Dendritic cell treated with granulocyte-macrophage colony-stimulating factor and Interleukin-4, amounts not matched to agents 40 ng/mL and 50 ng/mL, for 4 days (primary cell): ENCODE measurements at regions not wholly inside any gene's neighbourhood (a gene's known extent, or its start where the extent isn't known, plus 50 kb on each side); places are given as distances from the start of the nearest gene placed in this dataset.

Source experiments
- H3K27ac Mint-ChIP-seq: one replicate; pipeline ENCODE4 v1.8.0; 2022; ENCODE audit warnings: mild to moderate bottlenecking, mixed read lengths
- H3K27me3 Mint-ChIP-seq: one replicate; pipeline ENCODE4 v1.8.0; 2022; ENCODE audit warnings: mild to moderate bottlenecking, mixed read lengths
- H3K36me3 Mint-ChIP-seq: one replicate; pipeline ENCODE4 v1.8.0; 2022; ENCODE audit warnings: low read depth, mixed read lengths
- H3K4me1 Mint-ChIP-seq: one replicate; pipeline ENCODE4 v1.8.0; 2022; ENCODE audit warnings: low read depth, mixed read lengths
- H3K4me3 Mint-ChIP-seq: one replicate; pipeline ENCODE4 v1.8.0; 2022; ENCODE audit warnings: mild to moderate bottlenecking, moderate library complexity, mixed read lengths
- H3K9me3 Mint-ChIP-seq: one replicate; pipeline ENCODE4 v1.8.0; 2022; ENCODE audit warnings: mixed read lengths
- intact Hi-C: fragments of 100-400 bp; cut with micrococcal nuclease; formaldehyde crosslinking; loops from one replicate; pipeline ENCODE4 v1.15.0; 2022

DNA sequence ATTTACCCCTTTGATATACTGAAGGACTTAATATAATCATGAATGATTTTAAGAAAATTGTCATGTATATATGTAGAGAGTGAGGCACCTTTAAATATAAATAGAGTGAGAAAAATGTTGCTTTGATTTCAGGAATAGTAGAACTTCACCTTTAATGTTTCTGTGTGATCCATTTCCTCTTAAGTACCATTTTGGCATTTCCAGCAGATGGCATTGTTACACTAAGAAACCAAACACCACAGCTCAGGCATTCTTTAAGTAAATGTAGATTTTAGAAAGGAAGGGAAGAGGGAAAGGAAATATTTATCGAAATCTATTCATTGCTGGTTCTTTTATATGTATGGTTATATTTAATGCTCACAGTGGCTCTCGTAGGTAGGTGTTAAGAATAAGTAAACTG, 556.7 kb upstream of the FBXO33 start:
- H3K27ac Mint-ChIP-seq = no peak overlapping the region
- intact Hi-C loops = no loop called here
- no peaks in the 10 kb centered on the region for H3K27me3 Mint-ChIP-seq
- H3K4me1 Mint-ChIP-seq = no peaks in the 10 kb centered on the region
- H3K36me3 Mint-ChIP-seq = no peaks in the 10 kb centered on the region
- no peaks in the 10 kb centered on the region for H3K9me3 Mint-ChIP-seq
- H3K4me3 Mint-ChIP-seq = no peak overlapping the region

DNA sequence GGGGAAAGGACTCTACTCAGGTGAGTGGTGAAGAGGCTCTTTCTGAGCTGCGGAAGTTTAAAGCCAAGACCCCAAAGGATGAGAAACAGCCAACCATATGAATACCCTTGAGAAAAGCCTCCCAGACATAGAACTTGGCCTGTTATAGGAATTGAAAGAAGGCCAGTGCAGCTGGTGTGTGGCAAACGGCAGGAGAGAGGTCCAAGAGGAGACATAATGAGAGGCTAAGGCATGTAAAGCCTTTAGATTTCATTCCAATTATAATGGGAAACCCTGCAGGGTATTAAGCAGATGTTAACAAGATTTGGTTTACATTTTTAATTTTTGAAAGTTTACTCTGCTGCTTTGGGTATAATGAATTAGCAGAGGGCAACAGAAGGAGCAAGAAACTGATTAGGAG, 552.1 kb upstream of the FBXO33 start:
- Mint-ChIP-seq H3K27ac (no peak overlapping the region), H3K36me3 (no peaks in the 10 kb centered on the region), H3K4me3 (no peak overlapping the region), H3K27me3 (no peaks in the 10 kb centered on the region), H3K9me3 (no peaks in the 10 kb centered on the region), H3K4me1 (no peaks in the 10 kb centered on the region)
- intact Hi-C loops = no loop called here

DNA sequence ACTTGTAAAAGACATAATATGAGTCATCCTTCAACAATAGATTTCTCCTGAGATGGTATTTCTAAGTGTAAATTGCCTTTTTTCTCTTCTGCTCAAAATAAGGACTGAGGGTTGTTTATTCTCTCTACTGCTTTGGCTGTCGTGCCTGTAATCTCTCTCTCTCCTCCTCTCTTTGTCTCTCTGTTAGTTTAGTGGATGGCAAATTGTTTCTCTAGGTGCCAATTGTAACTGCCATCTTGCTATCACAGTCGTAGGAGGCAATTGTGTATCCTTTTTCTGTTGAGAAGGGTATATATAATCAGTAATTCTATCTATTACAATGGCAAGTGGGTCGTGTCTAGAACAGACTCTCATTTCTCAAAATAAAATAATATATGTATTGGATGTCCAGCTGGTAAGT, 545.0 kb upstream of the FBXO33 start:
- Mint-ChIP-seq H3K9me3 (no peaks in the 10 kb centered on the region), H3K27ac (no peak overlapping the region), H3K27me3 (no peaks in the 10 kb centered on the region), H3K4me1 (no peaks in the 10 kb centered on the region), H3K36me3 (no peaks in the 10 kb centered on the region), H3K4me3 (no peak overlapping the region)
- intact Hi-C loops = no loop called here

DNA sequence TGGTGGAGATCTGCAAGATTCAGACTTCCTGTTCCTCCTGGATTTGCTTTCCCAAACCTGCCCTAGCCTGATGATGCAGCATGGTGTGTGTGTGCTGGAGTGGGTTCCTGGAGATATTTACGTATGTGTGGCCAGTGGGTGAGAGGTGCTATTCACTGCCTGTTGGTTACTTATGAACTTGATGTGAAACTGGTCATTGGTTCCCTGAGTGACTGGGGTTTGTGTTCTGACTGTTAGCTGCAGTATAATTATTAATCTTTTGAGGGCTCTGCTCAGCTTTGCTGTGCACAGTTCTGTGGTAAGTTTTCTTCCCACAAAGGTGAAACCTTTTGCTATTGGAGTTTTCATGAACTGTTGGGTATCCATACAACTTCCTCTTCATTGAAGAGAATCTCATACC, 541.8 kb upstream of the FBXO33 start:
- H3K4me3 Mint-ChIP-seq = no peak overlapping the region
- intact Hi-C loops = no loop called here
- H3K27ac Mint-ChIP-seq = no peak overlapping the region
- no peaks in the 10 kb centered on the region for H3K9me3 Mint-ChIP-seq
- no peaks in the 10 kb centered on the region for H3K27me3 Mint-ChIP-seq
- H3K4me1 Mint-ChIP-seq = no peaks in the 10 kb centered on the region
- H3K36me3 Mint-ChIP-seq = no peaks in the 10 kb centered on the region

DNA sequence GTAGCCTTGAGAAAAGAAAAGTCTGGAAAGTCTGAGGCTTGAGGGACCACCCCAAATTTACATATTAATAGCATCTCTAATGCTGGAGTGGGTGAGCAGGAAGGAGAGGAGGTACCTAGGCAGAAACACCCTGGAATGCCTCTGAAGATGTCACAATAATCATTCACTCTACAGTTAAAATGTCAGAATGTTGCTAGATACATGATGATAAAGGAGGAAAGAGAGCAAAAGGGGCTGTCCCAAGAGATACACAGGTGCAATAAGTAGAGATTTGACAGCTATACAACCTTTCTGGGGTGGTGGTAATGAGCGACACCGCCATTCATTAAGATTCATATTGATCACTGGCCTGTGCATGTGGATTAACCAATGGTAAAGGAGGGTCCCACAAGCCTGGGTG, 540.5 kb upstream of the FBXO33 start:
- H3K27me3 Mint-ChIP-seq = no peaks in the 10 kb centered on the region
- no peak overlapping the region for H3K27ac Mint-ChIP-seq
- H3K4me1 Mint-ChIP-seq = no peaks in the 10 kb centered on the region
- H3K9me3 Mint-ChIP-seq = no peaks in the 10 kb centered on the region
- no peaks in the 10 kb centered on the region for H3K36me3 Mint-ChIP-seq
- intact Hi-C loops = no loop called here
- no peak overlapping the region for H3K4me3 Mint-ChIP-seq

DNA sequence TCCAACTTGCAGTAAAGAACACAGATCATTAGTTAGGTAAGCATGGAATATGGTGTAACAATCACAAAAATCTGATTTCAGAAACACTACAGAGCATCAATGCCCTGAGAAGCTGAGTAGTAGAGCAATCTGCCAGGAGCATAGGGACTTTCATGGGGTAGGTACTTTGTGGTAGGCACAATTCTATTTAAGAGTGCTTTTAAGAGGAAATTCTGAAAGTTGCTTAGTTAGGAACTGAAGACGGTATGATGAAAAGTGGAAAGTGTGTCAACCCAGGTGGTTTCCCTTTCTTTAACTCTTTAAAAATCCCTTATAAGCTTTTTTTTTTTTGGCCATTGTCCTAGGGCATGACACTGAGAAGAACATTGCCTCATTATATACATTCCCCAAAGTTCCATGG, 535.7 kb upstream of the FBXO33 start:
- no peaks in the 10 kb centered on the region for H3K36me3 Mint-ChIP-seq
- no peaks in the 10 kb centered on the region for H3K9me3 Mint-ChIP-seq
- intact Hi-C loops = no loop called here
- H3K27me3 Mint-ChIP-seq = no peaks in the 10 kb centered on the region
- H3K27ac Mint-ChIP-seq = no peak overlapping the region
- no peak overlapping the region for H3K4me3 Mint-ChIP-seq
- no peaks in the 10 kb centered on the region for H3K4me1 Mint-ChIP-seq

DNA sequence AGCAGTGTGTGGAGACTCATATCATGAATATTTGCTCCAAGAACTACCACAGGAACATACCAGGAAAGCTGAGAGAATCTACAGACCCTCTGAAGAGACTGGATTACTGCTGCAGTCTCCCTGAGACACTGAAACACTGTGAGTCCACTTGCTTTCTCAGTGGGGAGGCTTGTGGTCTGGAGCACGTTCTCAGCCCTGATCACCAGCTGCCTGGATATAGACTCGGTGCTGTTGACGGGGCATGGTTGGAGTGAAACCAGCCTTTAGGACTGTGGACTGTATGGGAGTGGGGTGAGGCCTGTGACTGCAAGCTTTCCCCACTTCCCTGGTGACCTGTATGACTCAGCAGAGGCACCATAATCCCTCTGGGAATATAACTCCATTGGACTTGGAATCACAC, 525.8 kb upstream of the FBXO33 start:
- intact Hi-C loops = no loop called here
- Mint-ChIP-seq H3K4me3 (no peak overlapping the region), H3K9me3 (peaks cover 13% of the 10 kb centered on the region), H3K27me3 (no peaks in the 10 kb centered on the region), H3K36me3 (no peaks in the 10 kb centered on the region), H3K4me1 (no peaks in the 10 kb centered on the region), H3K27ac (no peak overlapping the region)

DNA sequence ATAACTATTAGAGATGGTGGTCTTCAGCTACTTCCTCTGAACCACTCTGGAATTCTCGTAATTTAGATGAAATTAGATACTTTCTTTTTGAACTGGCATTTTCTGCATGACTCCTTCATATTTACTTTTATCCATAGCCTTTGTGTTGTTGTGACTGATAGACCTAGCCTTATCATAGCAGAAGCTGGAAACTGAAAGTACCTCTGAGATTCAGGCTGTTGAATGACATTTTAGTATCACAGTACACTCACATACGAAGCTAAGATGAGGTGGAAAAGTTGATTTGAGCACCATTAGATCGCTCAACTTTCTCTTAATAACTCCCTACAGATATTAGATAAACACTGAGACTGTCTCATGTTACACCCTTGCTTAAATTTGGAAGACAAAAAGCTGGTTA, 525.1 kb upstream of the FBXO33 start:
- no peak overlapping the region for H3K27ac Mint-ChIP-seq
- intact Hi-C loops = no loop called here
- H3K27me3 Mint-ChIP-seq = no peaks in the 10 kb centered on the region
- H3K4me3 Mint-ChIP-seq = no peak overlapping the region
- H3K4me1 Mint-ChIP-seq = no peaks in the 10 kb centered on the region
- peaks cover 20% of the 10 kb centered on the region for H3K9me3 Mint-ChIP-seq
- no peaks in the 10 kb centered on the region for H3K36me3 Mint-ChIP-seq

DNA sequence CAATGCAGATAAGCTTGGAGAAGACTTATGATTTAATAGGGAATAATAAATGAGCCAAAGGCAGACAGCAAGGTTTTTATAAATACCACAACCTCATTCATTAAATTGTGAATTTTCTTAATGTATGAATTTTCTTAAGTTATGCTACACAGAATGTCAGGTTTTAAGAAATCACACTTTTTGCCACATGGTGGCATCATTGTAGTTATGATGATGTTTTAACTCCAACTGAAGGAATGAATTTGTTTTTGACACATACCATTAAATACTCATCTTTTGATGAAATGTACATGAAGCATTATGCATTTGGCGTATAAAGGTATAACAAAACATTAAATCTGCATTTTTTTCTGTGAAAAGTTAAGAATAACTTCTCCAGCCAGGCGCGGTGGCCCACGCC, 524.1 kb upstream of the FBXO33 start:
- intact Hi-C loops = no loop called here
- H3K9me3 Mint-ChIP-seq = peaks cover 22% of the 10 kb centered on the region

DNA sequence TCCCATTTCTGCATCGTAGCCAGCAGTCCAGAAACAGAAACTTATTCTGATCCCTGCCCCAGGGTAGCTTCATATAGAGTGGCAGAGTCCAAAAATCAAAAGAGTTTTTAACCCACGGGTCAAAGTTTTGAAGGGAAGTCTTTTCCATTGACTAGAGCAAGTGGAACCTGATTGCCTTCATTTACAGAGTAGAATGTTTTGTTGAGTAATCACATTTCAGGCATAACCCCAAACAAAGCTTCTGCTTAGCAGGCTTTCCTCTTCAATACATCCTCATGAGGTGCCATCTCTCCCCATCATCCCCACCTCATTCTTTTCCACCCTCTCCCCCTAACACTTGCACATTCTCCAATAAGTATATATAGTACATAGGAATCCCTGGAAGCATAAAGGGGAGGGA, 516.0 kb upstream of the FBXO33 start:
- Mint-ChIP-seq H3K4me3 (no peak overlapping the region), H3K36me3 (no peaks in the 10 kb centered on the region), H3K27me3 (no peaks in the 10 kb centered on the region), H3K27ac (no peak overlapping the region), H3K4me1 (no peaks in the 10 kb centered on the region), H3K9me3 (peaks cover 31% of the 10 kb centered on the region)
- intact Hi-C loops = no loop called here

More for the DNA sequence above, 524.1 kb upstream of the FBXO33 start:
- H3K36me3 Mint-ChIP-seq = no peaks in the 10 kb centered on the region
- no peaks in the 10 kb centered on the region for H3K27me3 Mint-ChIP-seq
- H3K4me3 Mint-ChIP-seq = no peak overlapping the region
- H3K27ac Mint-ChIP-seq = no peak overlapping the region
- H3K4me1 Mint-ChIP-seq = no peaks in the 10 kb centered on the region

DNA sequence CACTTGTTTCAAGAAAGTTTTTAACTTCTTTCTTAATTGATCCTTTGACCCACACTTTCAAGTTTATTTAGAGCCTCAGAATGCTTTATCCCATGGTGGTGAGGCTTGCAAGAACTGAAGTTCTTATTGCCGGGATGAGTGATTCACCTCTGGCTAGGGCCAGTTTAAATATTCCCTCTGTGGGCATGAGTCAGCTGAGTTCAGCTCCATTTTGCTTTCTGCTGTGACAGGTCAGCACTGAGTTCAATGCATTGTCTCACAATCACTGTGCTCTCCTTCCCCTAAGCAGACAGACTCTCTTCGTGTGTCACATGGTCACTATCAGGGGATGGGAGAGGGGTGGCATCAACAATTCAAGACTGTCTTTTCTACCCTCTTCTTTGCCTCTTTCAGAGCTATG, 514.6 kb upstream of the FBXO33 start:
- Mint-ChIP-seq H3K36me3 (no peaks in the 10 kb centered on the region), H3K27ac (no peak overlapping the region), H3K27me3 (no peaks in the 10 kb centered on the region), H3K4me1 (no peaks in the 10 kb centered on the region), H3K9me3 (peaks cover 19% of the 10 kb centered on the region), H3K4me3 (no peak overlapping the region)
- intact Hi-C loops = no loop called here

DNA sequence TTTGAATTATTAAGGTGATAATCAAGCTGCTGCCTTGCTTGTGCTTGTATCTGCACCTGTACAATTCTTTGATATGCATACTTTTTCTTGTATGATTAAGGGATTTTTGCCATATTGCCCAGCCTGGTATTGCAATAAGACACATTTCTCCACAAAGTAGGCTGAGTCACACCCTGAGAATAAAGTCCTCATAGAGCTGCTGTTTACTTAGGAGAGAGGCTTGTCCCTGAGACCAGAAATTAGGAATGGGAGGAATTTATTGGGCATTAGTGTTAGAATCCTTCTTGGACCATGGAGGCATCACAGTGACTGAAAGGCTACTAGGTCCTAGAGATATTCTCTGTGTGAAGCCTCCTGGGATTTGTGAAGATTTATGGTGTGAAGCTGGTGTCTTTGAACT, 506.8 kb upstream of the FBXO33 start:
- H3K36me3 Mint-ChIP-seq = no peaks in the 10 kb centered on the region
- no peaks in the 10 kb centered on the region for H3K27me3 Mint-ChIP-seq
- H3K9me3 Mint-ChIP-seq = no peaks in the 10 kb centered on the region
- no peak overlapping the region for H3K27ac Mint-ChIP-seq
- intact Hi-C loops = no loop called here
- H3K4me1 Mint-ChIP-seq = no peaks in the 10 kb centered on the region
- H3K4me3 Mint-ChIP-seq = no peak overlapping the region

DNA sequence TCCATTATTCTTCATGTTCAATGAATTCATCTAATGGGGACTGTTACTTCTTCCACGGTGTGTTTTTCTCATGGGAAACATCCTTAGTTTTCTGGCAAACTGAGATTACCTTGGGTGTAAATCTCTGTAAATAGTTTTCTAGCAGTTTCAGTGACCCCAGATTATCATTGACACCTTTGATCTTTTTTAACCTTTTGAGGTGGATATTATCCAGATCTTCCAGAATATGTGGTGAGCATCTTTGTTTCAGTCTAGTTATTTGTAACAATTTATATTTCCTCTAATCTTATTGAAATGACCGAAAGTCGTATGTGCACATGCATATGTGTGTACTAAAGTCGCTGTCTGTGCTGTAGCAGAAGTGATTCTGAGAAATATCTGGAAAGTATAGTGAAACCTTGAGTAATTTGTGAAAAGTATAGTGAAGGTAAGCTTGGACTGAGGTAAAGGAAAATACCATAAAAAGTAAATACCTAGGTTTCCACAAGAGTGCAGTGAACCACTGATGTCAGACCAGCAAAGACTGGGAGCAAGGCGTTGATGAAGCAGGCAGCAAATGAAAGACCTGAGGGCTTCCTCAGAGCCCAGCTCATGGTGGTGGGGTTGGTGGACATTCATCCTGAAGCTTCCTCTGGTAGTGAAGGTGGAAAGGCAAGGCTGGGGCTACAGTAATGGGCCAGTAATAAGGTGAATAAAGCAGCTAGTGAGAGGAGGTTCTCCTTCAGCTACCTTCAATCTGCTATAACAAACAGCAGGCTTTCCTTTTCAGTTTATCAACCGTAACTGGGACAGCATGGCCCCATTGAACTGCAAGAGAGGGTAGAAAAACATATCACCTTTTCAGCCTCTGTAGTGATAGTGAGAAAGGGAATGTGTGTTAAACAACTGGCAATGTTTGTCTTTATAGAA, 480.2 kb upstream of the FBXO33 start:
- Mint-ChIP-seq H3K27me3 (no peaks in the 10 kb centered on the region), H3K27ac (no peak overlapping the region), H3K36me3 (no peaks in the 10 kb centered on the region), H3K4me1 (no peaks in the 10 kb centered on the region), H3K9me3 (no peaks in the 10 kb centered on the region), H3K4me3 (no peak overlapping the region)
- intact Hi-C loops = no loop called here

DNA sequence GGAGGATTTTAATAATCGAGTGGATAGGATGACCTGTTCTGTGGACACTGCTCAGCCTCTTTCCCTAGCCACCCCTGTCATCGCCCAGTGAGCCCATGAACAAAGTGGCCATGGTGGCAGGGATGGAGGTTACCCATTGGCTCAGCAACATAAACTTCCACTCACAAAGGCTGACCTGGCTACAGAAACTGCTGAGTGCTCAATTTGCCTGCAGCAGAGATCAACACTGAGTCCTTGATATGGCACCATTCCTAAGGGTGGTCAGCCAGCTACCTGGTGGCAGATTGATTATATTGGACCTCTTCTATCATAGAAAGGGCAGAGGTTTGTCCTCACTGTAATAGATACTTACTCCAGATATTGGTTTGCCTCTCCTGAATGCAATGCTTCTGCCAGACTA, 465.4 kb upstream of the FBXO33 start:
- H3K27me3 Mint-ChIP-seq = no peaks in the 10 kb centered on the region
- intact Hi-C loops = no loop called here
- peaks cover 39% of the 10 kb centered on the region for H3K9me3 Mint-ChIP-seq
- no peak overlapping the region for H3K4me3 Mint-ChIP-seq
- no peaks in the 10 kb centered on the region for H3K36me3 Mint-ChIP-seq
- no peaks in the 10 kb centered on the region for H3K4me1 Mint-ChIP-seq
- H3K27ac Mint-ChIP-seq = no peak overlapping the region

DNA sequence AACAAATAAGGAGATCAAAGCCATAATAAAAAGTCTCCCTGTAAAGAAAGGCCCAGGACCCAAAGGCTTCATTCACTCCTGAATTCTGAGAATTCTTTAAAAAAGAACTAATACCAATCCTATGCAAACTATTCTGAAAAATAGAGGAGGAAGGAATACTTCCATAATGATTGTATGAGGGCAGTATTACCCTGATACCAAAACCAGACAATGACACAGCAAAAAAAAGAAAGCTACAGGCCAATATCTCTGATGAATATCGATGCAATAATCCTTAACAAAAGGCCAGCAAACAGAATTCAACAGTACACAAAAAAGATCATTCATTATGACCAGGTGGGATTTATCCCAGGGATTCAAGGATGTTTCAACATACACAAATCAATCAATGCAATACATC, 457.8 kb upstream of the FBXO33 start:
- Mint-ChIP-seq H3K27me3 (no peaks in the 10 kb centered on the region), H3K27ac (no peak overlapping the region), H3K4me1 (no peaks in the 10 kb centered on the region), H3K36me3 (no peaks in the 10 kb centered on the region), H3K4me3 (no peak overlapping the region), H3K9me3 (peaks cover 46% of the 10 kb centered on the region)
- intact Hi-C loops = no loop called here
